GM12878 (cell line): ENCODE measurements at regions not wholly inside any gene's neighbourhood (a gene's known extent, or its start where the extent isn't known, plus 50 kb on each side); places are given as distances from the start of the nearest gene placed in this dataset.

Experiments used
- ATAC-seq: fragments of 200-7000 bp; cut with Tn5 transposase; 3 replicates; pipeline ENCODE4 v1.9.1; 2020; ENCODE audit warnings: mild to moderate bottlenecking, moderate library complexity
- BruUV-seq: library from RNA; stranded (reverse); fragments of 400-500 nt; replicated peaks from 2 replicates; lab custom pipeline; 2021; lab: Mats Ljungman, UMichigan
- CTCF ChIA-PET: fragments of 300-600 bp; sonication (Branson Sonifier 250); formaldehyde crosslinking; extraction: SDS; loops from one replicate; lab custom pipeline; 2021; ENCODE audit warnings: inconsistent platforms; lab: Yijun Ruan, JAX
- POLR2A ChIA-PET: fragments of 350-600 bp; formaldehyde crosslinking; extraction: SDS; loops from one replicate; lab custom pipeline; 2021; ENCODE audit warnings: inconsistent platforms; lab: Charles Lee
- RAD21 ChIA-PET: fragments of 300-600 bp; sonication (Branson Sonifier 250); formaldehyde crosslinking; loops from one replicate; lab custom pipeline; 2023; ENCODE audit warnings: antibody characterized with exemption; ENCODE audit not compliant: unreplicated experiment; lab: Charles Lee
- SMC1A ChIA-PET: fragments of 300-600 bp; sonication (Branson Sonifier 250); formaldehyde crosslinking; loops from one replicate; lab custom pipeline; 2023; ENCODE audit not compliant: unreplicated experiment, uncharacterized antibody; lab: Charles Lee
- DNase-seq: peaks from one replicate; pipeline ENCODE4 v3.0.0-alpha.2; 2011; ENCODE audit warnings: low read depth, low spot score
- FAIRE-seq: peaks from 3 replicates; lab custom pipeline; 2011; peaks lifted over from hg19 to GRCh38; lab: Jason Lieb, UNC
- H2AFZ ChIP-seq: 2 replicates; pipeline ENCODE4 v1.6.0; 2011; ENCODE audit warnings: low read depth, low read length, control low read depth; ENCODE audit not compliant: control insufficient read depth
- H3K27ac ChIP-seq: 2 replicates; pipeline ENCODE4 v1.5.1; 2011; ENCODE audit warnings: control low read depth; ENCODE audit not compliant: control insufficient read depth, insufficient read depth
- H3K27me3 ChIP-seq, 2 experiments: replicated peaks in 1 of 2; 2 replicates each; pipeline versions ENCODE4 v1.6.0 to v1.6.1; 2011; ENCODE audit warnings: low read length in 1 of 2; ENCODE audit not compliant: control insufficient read depth in 2 of 2, insufficient read depth in 2 of 2
- H3K36me3 ChIP-seq, 2 experiments: 2 replicates each; pipeline ENCODE4 v1.5.1; 2011; ENCODE audit warnings: low read length in 1 of 2; ENCODE audit not compliant: control insufficient read depth in 2 of 2, insufficient read depth in 2 of 2
- H3K4me1 ChIP-seq: 2 replicates; pipeline ENCODE4 v1.6.1; 2011; ENCODE audit warnings: mild to moderate bottlenecking, low read length, moderate library complexity, mixed read lengths; ENCODE audit not compliant: control insufficient read depth, insufficient read depth
- H3K4me2 ChIP-seq: 2 replicates; pipeline ENCODE4 v1.6.0; 2011; ENCODE audit warnings: control low read depth; ENCODE audit not compliant: control insufficient read depth, insufficient read depth
- H3K4me3 ChIP-seq: fragments of 200-600 bp; sonication (generic); 2 replicates; pipeline ENCODE4 v1.5.1; 2016
- H3K79me2 ChIP-seq: 2 replicates; pipeline ENCODE4 v1.6.0; 2011; ENCODE audit warnings: low read length; ENCODE audit not compliant: control insufficient read depth, insufficient read depth
- H3K9ac ChIP-seq: 2 replicates; pipeline ENCODE4 v1.8.0; 2011; ENCODE audit warnings: low read length, control low read depth, mixed read lengths; ENCODE audit not compliant: control insufficient read depth, insufficient read depth
- H3K9me3 ChIP-seq: replicated peaks from 3 replicates; pipeline ENCODE4 v1.5.1; 2011; ENCODE audit warnings: mild to moderate bottlenecking, low read length; ENCODE audit not compliant: control insufficient read depth, insufficient read depth
- H4K20me1 ChIP-seq: 2 replicates; pipeline ENCODE4 v1.6.0; 2011; ENCODE audit not compliant: control insufficient read depth, insufficient read depth
- EP300 ChIP-seq, 2 experiments: fragments of 150-350 bp in 1 of 2; IDR thresholded peaks; 2 replicates each; pipeline ENCODE4 v1.6.1; 2011 to 2012; ENCODE audit warnings: low read depth in 2 of 2, low read length in 2 of 2, borderline replicate concordance in 1 of 2, improper control_type of control experiment in 1 of 2, inconsistent platforms in 1 of 2; ENCODE audit not compliant: control insufficient read depth in 1 of 2
- IRF3 ChIP-seq: fragments of 450-650 bp; IDR thresholded peaks from 2 replicates; pipeline ENCODE4 v1.6.1; 2014; ENCODE audit warnings: mild to moderate bottlenecking
- JUND ChIP-seq: IDR thresholded peaks from 2 replicates; pipeline ENCODE4 v1.6.1; 2012; ENCODE audit warnings: low read depth, mild to moderate bottlenecking, low read length, improper control_type of control experiment, moderate library complexity
- POU2F2 ChIP-seq: IDR thresholded peaks from 3 replicates; pipeline ENCODE4 v1.6.1; 2011; ENCODE audit warnings: low read depth, mild to moderate bottlenecking, low read length, borderline replicate concordance
- SIN3A ChIP-seq: IDR thresholded peaks from 2 replicates; pipeline ENCODE4 v1.6.1; 2012; ENCODE audit warnings: low read depth, low read length, improper control_type of control experiment
- STAT3 ChIP-seq: IDR thresholded peaks from 2 replicates; pipeline ENCODE4 v1.6.1; 2011; ENCODE audit warnings: low read depth, low read length, improper control_type of control experiment
- WGBS: methylation state at CpG from one replicate; pipeline ENCODE4 v1.1.6; 2016; ENCODE audit warnings: low lambda C conversion rate; ENCODE audit not compliant: insufficient replicate concordance, insufficient coverage; ENCODE audit errors: missing lambda C conversion rate; 5-methylcytosine and 5-hydroxymethylcytosine counted together
- in situ Hi-C: fragments of 300-500 bp; cut with MboI; formaldehyde crosslinking; loops from 9 replicates; pipeline ENCODE4 v1.14.3; 2018; ENCODE audit warnings: mixed read lengths
- intact Hi-C: fragments of 100-400 bp; cut with micrococcal nuclease; formaldehyde crosslinking; loops from one replicate; pipeline ENCODE4 v1.14.2; 2022; ENCODE audit not compliant: unreplicated experiment
- TF ChIP-seq, protein P1 (sequence below): fragments of 450-650 bp; IDR thresholded peaks from 2 replicates; pipeline ENCODE4 v1.6.1; 2017; ENCODE audit warnings: mild to moderate bottlenecking, low read depth, inconsistent platforms; ENCODE audit not compliant: poor library complexity, severe bottlenecking

DNA sequence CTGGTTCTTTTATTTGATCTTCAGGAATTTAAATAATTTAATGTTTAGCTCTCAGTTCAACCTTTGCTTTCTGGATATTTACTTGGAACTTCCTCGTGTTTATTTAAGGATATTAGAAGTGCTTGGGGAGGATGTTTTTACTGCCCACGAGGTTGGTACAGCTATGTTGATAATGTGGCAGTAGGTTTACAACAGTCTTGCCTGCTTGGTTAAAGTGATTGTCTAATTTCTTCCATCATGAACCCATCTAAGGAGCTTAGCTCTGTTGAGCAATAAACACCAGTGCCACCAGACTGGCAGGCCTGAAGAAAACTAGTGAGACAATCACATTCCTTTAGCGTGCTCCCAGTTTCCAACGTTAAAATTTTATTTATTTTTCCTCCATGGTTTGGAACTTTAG lies 94.5 kb downstream of the ICOS start:
- Histone ChIP-seq H3K4me1 (no peaks in the 10 kb centered on the region), H2AFZ (no peak overlapping the region), H4K20me1 (no peaks in the 10 kb centered on the region)
- SMC1A ChIA-PET: interaction anchor here (1.0 kb wide), 1 partner anchor 25 kb away, joined by 3 read pairs; no protein-coding TSS in a partner anchor
- in situ Hi-C loops: no loop called here
- TF ChIP-seq IRF3 (no peak), SIN3A (no peak), POU2F2 (no peak), STAT3 (no peak), EP300 (IDR thresholded peaks at IDR 0.05; ENCODE audit: borderline replicate concordance in 1 of 2, control insufficient read depth in 1 of 2, low read depth in 2 of 2, low read length in 2 of 2) (no peak), JUND (no peak)
- TF ChIP-seq, protein P1, sequence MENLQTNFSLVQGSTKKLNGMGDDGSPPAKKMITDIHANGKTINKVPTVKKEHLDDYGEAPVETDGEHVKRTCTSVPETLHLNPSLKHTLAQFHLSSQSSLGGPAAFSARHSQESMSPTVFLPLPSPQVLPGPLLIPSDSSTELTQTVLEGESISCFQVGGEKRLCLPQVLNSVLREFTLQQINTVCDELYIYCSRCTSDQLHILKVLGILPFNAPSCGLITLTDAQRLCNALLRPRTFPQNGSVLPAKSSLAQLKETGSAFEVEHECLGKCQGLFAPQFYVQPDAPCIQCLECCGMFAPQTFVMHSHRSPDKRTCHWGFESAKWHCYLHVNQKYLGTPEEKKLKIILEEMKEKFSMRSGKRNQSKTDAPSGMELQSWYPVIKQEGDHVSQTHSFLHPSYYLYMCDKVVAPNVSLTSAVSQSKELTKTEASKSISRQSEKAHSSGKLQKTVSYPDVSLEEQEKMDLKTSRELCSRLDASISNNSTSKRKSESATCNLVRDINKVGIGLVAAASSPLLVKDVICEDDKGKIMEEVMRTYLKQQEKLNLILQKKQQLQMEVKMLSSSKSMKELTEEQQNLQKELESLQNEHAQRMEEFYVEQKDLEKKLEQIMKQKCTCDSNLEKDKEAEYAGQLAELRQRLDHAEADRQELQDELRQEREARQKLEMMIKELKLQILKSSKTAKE: no peak
- TF ChIP-seq, all 136 proteins: peak for 0
- no peak for ATAC-seq
- ChIA-PET POLR2A (no interaction called here), CTCF (interaction anchor here (0.6 to 1.6 kb wide), 2 partner anchors 16 to 20 kb away, joined by 4 to 5 read pairs; no protein-coding TSS in a partner anchor), RAD21 (no interaction called here)
- Histone ChIP-seq H3K36me3 (no peaks in the 10 kb centered on the region), H3K4me2 (no peak overlapping the region), H3K4me3 (no peak overlapping the region), H3K9me3 (no peaks in the 10 kb centered on the region), H3K9ac (no peak overlapping the region), H3K27me3 (0 out of 4 replicates have a peak, but pooled peaks cover 0 to 2% of the 10 kb centered on the region in 2 experiments), H3K27ac (no peak overlapping the region), H3K79me2 (no peaks in the 10 kb centered on the region)
- FAIRE-seq: no peak
- no peak for DNase-seq
- intact Hi-C loops: no loop called here
- no TSS peak for BruUV-seq
- WGBS: 10% methylated on average over 4 of the region's 4 CpGs
